Kidney epithelial cell (primary cell): ENCODE measurements at regions not wholly inside any gene's neighbourhood (a gene's known extent, or its start where the extent isn't known, plus 50 kb on each side); places are given as distances from the start of the nearest gene placed in this dataset.

Experiments
- DNase-seq: peaks from one replicate; pipeline ENCODE4 v3.0.0-alpha.2; 2010; ENCODE audit warnings: low read depth
- H3K27me3 ChIP-seq: 2 replicates; pipeline ENCODE4 v1.6.0; 2011; ENCODE audit warnings: low read length; ENCODE audit not compliant: control insufficient read depth, insufficient read depth
- H3K36me3 ChIP-seq: 2 replicates; pipeline ENCODE4 v1.5.1; 2011; ENCODE audit warnings: low read length; ENCODE audit not compliant: control insufficient read depth, insufficient read depth
- H3K4me3 ChIP-seq: 2 replicates; pipeline ENCODE4 v1.5.1; 2011; ENCODE audit warnings: low read depth, mild to moderate bottlenecking, control low read depth, low read length
- TF ChIP-seq, protein P1 (sequence below): IDR thresholded peaks from 2 replicates; pipeline ENCODE4 v1.5.1; 2011; ENCODE audit warnings: mild to moderate bottlenecking, moderate library complexity, low read length, control low read depth, inconsistent platforms; ENCODE audit not compliant: insufficient read depth, poor library complexity, severe bottlenecking

DNA sequence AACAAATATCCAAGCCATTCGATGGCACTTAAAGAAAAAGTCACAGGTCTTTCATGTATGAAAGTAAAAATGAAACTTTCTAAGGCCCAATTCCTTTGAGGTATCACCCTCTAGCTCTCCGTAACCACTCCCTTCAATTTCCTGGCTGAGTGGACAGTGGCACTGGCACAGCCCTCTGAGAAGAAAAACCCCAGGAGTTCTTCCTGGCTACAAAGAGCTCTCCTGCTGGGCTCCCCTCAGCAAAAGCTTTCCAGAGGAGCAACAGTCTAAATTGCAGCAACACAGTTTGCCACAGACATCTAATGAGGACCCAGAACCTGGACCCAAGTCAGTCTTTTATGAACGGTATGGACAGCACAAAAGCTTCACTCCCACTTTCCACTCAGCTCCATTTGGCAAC is 71.8 kb downstream of the FUNDC1 start:
- TF ChIP-seq, protein P1, sequence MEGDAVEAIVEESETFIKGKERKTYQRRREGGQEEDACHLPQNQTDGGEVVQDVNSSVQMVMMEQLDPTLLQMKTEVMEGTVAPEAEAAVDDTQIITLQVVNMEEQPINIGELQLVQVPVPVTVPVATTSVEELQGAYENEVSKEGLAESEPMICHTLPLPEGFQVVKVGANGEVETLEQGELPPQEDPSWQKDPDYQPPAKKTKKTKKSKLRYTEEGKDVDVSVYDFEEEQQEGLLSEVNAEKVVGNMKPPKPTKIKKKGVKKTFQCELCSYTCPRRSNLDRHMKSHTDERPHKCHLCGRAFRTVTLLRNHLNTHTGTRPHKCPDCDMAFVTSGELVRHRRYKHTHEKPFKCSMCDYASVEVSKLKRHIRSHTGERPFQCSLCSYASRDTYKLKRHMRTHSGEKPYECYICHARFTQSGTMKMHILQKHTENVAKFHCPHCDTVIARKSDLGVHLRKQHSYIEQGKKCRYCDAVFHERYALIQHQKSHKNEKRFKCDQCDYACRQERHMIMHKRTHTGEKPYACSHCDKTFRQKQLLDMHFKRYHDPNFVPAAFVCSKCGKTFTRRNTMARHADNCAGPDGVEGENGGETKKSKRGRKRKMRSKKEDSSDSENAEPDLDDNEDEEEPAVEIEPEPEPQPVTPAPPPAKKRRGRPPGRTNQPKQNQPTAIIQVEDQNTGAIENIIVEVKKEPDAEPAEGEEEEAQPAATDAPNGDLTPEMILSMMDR: no peak
- H3K36me3 ChIP-seq: no peaks in the 10 kb centered on the region
- no peak for DNase-seq
- H3K4me3 ChIP-seq: no peak overlapping the region
- no peaks in the 10 kb centered on the region for H3K27me3 ChIP-seq

DNA sequence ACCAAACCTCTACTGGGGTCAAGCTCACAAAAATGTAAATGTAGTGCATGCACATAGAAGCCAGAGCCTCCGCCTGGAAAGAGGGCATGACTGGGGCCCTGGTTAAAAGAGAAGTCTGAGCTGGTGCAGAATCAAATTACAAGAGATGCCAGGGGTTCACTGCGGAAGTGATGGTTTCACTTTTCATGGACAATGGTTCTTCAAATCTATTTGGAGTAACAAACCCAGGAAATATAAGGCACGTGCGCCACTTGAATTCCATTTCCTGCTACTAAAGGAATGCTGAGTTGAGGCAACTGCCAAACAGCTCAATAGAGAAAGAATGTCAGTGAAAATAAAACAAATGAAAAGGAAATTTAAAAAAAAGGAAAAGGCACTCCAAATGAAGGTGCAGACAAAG is 79.8 kb downstream of the FUNDC1 start:
- H3K4me3 ChIP-seq: no peak overlapping the region
- no peaks in the 10 kb centered on the region for H3K36me3 ChIP-seq
- H3K27me3 ChIP-seq: no peaks in the 10 kb centered on the region
- TF ChIP-seq, protein P1: no peak
- no peak for DNase-seq

DNA sequence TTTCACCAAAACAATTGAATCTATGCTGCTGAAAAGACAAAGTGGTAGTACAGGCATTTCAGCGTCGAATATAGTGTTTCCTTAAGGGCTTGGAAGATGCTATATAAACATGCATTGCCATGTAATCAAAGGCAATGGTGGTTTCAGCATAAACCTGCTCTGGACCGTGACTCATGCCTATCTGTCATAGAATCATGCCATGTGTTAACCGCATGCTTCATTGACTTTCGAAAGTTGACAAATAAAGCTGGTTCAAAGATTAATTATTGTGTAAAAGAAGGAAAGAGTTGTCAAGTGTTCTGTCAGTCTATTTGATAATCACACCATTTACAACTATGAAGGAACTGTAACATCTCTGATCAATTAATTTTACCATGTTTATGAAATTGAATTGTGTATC is 83.2 kb downstream of the FUNDC1 start:
- H3K27me3 ChIP-seq: no peaks in the 10 kb centered on the region
- TF ChIP-seq, protein P1: no peak
- H3K4me3 ChIP-seq: no peak overlapping the region
- no peaks in the 10 kb centered on the region for H3K36me3 ChIP-seq
- DNase-seq: no peak

DNA sequence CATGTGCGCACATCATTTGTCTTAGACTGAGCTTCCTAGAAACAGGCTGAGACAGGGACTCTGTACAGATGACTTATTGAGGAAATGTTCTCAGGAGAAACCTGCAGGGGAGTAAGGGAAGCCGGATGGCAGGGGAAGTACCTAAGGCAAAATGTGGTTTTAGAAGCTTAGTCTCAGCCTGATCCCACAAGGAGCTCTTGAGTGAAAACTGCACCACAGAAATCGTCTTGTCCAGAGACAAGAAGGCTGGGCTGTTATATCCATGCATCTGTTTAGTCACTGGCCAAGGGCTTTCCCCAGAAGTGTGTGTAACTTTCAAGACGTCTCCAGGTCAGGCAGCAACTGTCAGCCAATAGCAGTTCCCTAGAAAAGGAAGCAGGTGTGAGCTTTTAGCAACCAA is 86.0 kb downstream of the FUNDC1 start:
- TF ChIP-seq, protein P1: no peak
- no peak for DNase-seq
- Histone ChIP-seq H3K27me3 (no peaks in the 10 kb centered on the region), H3K36me3 (no peaks in the 10 kb centered on the region), H3K4me3 (no peak overlapping the region)

DNA sequence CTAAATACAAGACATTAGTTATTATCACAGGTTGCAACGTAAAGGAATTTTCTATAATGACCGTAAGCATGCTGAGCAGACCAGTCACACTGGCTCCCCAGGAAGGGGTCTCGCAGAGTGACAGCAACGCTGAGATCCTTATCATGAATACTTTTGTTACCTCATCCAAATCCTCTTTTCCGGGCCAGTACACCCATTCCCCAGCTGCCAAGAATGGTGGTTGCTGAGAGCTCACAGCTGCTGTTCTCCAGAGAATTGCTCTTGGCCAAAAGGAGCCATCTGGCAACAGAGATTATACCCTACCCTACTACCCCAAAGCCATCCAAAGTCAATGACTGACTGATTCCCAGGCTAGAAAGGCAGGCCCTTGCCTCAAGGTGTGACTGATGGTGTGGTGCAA is 91.6 kb downstream of the FUNDC1 start:
- H3K36me3 ChIP-seq: no peaks in the 10 kb centered on the region
- TF ChIP-seq, protein P1: no peak
- H3K4me3 ChIP-seq: no peak overlapping the region
- no peak for DNase-seq
- no peaks in the 10 kb centered on the region for H3K27me3 ChIP-seq

DNA sequence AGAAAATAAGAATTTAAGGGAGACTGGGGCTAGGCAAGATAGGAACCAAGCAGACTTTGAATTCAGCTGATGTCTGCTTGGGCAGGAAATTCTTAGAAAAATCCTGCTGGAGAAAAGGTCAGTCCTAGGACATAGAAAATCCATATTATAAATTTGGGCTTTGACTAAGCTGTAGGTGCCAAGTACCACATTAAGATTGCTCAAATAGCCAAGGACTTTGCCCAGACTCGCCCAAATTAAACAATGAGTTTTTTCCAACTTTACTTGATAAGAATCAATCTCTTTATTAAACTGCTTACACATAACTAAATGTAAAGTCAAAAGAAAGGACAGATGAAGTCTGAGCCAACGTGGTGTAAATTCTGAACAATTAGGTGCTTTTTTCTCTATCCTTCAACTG is 95.4 kb downstream of the FUNDC1 start:
- DNase-seq: no peak
- no peaks in the 10 kb centered on the region for H3K36me3 ChIP-seq
- no peak overlapping the region for H3K4me3 ChIP-seq
- H3K27me3 ChIP-seq: no peaks in the 10 kb centered on the region
- TF ChIP-seq, protein P1: no peak
